ENCODE measurements at regions not wholly inside any gene's neighbourhood (a gene's known extent, or its start where the extent isn't known, plus 50 kb on each side); places are given as distances from the start of the nearest gene placed in this dataset.
"Not testable (repeated sequence)": the region's sequence is repeated elsewhere in the genome, so short reads cannot be mapped to it uniquely, and the experiment has no call there.

GRCh38 chr14:37888234-37888633, 292.8 kb downstream of the TTC6 start:
- Histone ChIP-seq H3K36me3 (ENCODE audit: control insufficient read depth, low read depth, low read length) (no peaks in the 10 kb centered on the region), H3K4me3 (ENCODE audit: low read length) (no peak overlapping the region), H3K27ac (ENCODE audit: low read length) (no peak overlapping the region), H3K27me3 (ENCODE audit: control insufficient read depth, insufficient read depth, low read length) (no peaks in the 10 kb centered on the region), H3K9ac (ENCODE audit: low read length) (no peak overlapping the region), H3K9me3 (ENCODE audit: control insufficient read depth, low read depth, low read length) (no peaks in the 10 kb centered on the region), H3K4me1 (ENCODE audit: control insufficient read depth, low read depth, low read length) (no peaks in the 10 kb centered on the region)

DNA sequence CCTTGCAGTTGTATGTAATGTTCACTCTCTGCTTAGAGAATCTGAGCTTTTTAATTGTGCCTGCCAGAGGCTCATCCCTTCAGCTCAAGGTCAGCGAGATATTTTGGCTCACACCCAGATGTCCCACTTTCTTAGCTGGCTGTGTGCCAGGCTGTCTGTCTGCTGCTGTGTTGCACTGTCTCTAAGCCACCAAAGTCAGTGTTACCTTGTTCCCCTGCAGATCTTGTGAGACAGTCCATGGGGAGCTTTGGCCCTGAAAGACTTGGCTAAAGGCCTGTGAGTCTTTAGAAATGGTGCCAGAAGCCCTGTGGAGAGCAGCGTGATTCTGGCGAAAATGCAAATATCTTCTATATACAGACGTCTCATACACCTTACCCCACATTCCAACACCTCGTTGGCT, 293.7 kb downstream of the TTC6 start:
- no peaks in the 10 kb centered on the region for H3K27me3 ChIP-seq (ENCODE audit: control insufficient read depth, insufficient read depth, low read length)
- no peaks in the 10 kb centered on the region for H3K36me3 ChIP-seq (ENCODE audit: control insufficient read depth, low read depth, low read length)
- H3K27ac ChIP-seq (ENCODE audit: low read length): no peak overlapping the region
- no peak overlapping the region for H3K4me3 ChIP-seq (ENCODE audit: low read length)
- no peaks in the 10 kb centered on the region for H3K4me1 ChIP-seq (ENCODE audit: control insufficient read depth, low read depth, low read length)
- no peaks in the 10 kb centered on the region for H3K9me3 ChIP-seq (ENCODE audit: control insufficient read depth, low read depth, low read length)
- no peak overlapping the region for H3K9ac ChIP-seq (ENCODE audit: low read length)

GRCh38 chr14:37890095-37890494, 294.7 kb downstream of the TTC6 start:
- Histone ChIP-seq H3K27me3 (ENCODE audit: control insufficient read depth, insufficient read depth, low read length) (no peaks in the 10 kb centered on the region), H3K9ac (ENCODE audit: low read length) (no peak overlapping the region), H3K4me3 (ENCODE audit: low read length) (no peak overlapping the region), H3K4me1 (ENCODE audit: control insufficient read depth, low read depth, low read length) (peaks cover 4% of the 10 kb centered on the region), H3K9me3 (ENCODE audit: control insufficient read depth, low read depth, low read length) (no peaks in the 10 kb centered on the region), H3K27ac (ENCODE audit: low read length) (no peak overlapping the region), H3K36me3 (ENCODE audit: control insufficient read depth, low read depth, low read length) (no peaks in the 10 kb centered on the region)

DNA sequence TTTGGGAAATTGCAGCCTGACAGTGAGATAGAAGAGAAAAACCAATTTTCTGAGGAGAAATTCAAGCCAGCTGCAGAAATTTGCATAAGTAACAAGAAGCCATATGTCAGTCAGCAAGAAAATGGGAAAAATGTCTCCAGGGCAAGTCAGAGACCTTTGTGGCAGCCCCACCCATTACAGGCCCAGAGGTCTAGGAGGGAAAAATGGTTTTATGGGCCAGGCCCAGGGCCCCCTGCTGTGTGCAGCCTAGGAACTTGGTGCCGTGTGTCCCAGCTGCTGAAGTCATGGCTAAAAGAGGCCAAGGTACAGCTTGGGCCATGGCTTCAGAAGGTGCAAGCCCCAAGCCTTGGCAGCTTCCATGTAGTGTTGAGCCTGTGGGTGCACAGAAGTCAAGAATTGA, 296.1 kb downstream of the TTC6 start:
- H3K9me3 ChIP-seq (ENCODE audit: control insufficient read depth, low read depth, low read length); H3K36me3 ChIP-seq (ENCODE audit: control insufficient read depth, low read depth, low read length); H3K27ac ChIP-seq (ENCODE audit: low read length); H3K4me1 ChIP-seq (ENCODE audit: control insufficient read depth, low read depth, low read length); H3K4me3 ChIP-seq (ENCODE audit: low read length); H3K9ac ChIP-seq (ENCODE audit: low read length); H3K27me3 ChIP-seq (ENCODE audit: control insufficient read depth, insufficient read depth, low read length): not testable (repeated sequence)

DNA sequence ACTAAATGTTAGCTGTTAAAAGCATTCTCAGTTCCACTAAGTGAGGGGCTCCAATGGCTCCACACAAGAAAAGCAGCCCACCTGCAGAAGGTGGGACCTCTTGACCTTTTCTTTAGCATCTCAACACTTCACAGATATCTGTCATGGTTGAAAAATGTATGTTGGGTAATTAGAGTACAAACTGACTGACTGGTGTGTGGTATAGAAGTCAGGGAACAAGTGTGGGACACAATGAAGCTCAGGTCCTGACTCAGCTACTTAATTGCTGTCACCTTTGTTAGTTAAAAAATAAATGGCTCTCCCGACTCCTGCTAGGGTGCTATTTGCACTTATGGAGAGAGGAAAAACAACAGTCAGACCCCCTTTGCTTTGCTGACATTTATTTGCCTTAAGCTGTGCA, 299.0 kb downstream of the TTC6 start:
- Histone ChIP-seq H3K9me3 (ENCODE audit: control insufficient read depth, low read depth, low read length) (no peaks in the 10 kb centered on the region), H3K27me3 (ENCODE audit: control insufficient read depth, insufficient read depth, low read length) (no peaks in the 10 kb centered on the region), H3K9ac (ENCODE audit: low read length) (no peak overlapping the region), H3K4me1 (ENCODE audit: control insufficient read depth, low read depth, low read length) (peaks cover 4% of the 10 kb centered on the region), H3K36me3 (ENCODE audit: control insufficient read depth, low read depth, low read length) (no peaks in the 10 kb centered on the region), H3K4me3 (ENCODE audit: low read length) (no peak overlapping the region), H3K27ac (ENCODE audit: low read length) (no peak overlapping the region)

- no peak overlapping the region for H3K9ac ChIP-seq (ENCODE audit: low read length)
- H3K9me3 ChIP-seq (ENCODE audit: control insufficient read depth, low read depth, low read length): no peaks in the 10 kb centered on the region
- H3K4me1 ChIP-seq (ENCODE audit: control insufficient read depth, low read depth, low read length): peaks cover 4% of the 10 kb centered on the region
- H3K27ac ChIP-seq (ENCODE audit: low read length): no peak overlapping the region
- no peaks in the 10 kb centered on the region for H3K36me3 ChIP-seq (ENCODE audit: control insufficient read depth, low read depth, low read length)
- peaks cover 12% of the 10 kb centered on the region for H3K27me3 ChIP-seq (ENCODE audit: control insufficient read depth, insufficient read depth, low read length)
- H3K4me3 ChIP-seq (ENCODE audit: low read length): no peak overlapping the region
Observed at GRCh38 chr14:37899365-37899764, 303.9 kb downstream of the TTC6 start.

DNA sequence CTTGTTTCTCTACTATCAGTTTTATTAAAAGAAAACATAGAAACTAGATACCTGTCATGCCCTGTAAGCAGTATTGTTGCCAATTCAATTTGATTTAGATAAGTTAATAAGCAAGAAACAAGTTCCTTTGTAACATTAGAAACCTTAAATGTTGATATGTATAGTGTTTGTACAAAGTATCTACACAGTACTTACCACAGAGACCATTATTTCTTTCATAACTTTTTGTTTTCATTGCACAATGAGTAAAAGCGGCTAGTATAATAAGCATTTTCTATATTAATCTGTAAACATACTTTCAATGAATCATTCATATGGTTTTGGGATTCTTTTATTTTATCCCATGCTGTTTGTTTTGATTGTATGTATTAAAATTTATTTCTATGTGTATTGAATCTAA, 305.1 kb downstream of the TTC6 start:
- peaks cover 12% of the 10 kb centered on the region for H3K27me3 ChIP-seq (ENCODE audit: control insufficient read depth, insufficient read depth, low read length)
- no peak overlapping the region for H3K9ac ChIP-seq (ENCODE audit: low read length)
- no peak overlapping the region for H3K4me3 ChIP-seq (ENCODE audit: low read length)
- H3K27ac ChIP-seq (ENCODE audit: low read length): no peak overlapping the region
- no peaks in the 10 kb centered on the region for H3K36me3 ChIP-seq (ENCODE audit: control insufficient read depth, low read depth, low read length)
- no peaks in the 10 kb centered on the region for H3K9me3 ChIP-seq (ENCODE audit: control insufficient read depth, low read depth, low read length)
- H3K4me1 ChIP-seq (ENCODE audit: control insufficient read depth, low read depth, low read length): no peaks in the 10 kb centered on the region

- no peak overlapping the region for H3K4me3 ChIP-seq (ENCODE audit: low read length)
- H3K27ac ChIP-seq (ENCODE audit: low read length): no peak overlapping the region
- no peaks in the 10 kb centered on the region for H3K36me3 ChIP-seq (ENCODE audit: control insufficient read depth, low read depth, low read length)
- H3K9me3 ChIP-seq (ENCODE audit: control insufficient read depth, low read depth, low read length): no peaks in the 10 kb centered on the region
- peaks cover 12% of the 10 kb centered on the region for H3K27me3 ChIP-seq (ENCODE audit: control insufficient read depth, insufficient read depth, low read length)
- no peaks in the 10 kb centered on the region for H3K4me1 ChIP-seq (ENCODE audit: control insufficient read depth, low read depth, low read length)
- no peak overlapping the region for H3K9ac ChIP-seq (ENCODE audit: low read length)
Observed at GRCh38 chr14:37901978-37902377, 305.7 kb upstream of the SSTR1 start.

DNA sequence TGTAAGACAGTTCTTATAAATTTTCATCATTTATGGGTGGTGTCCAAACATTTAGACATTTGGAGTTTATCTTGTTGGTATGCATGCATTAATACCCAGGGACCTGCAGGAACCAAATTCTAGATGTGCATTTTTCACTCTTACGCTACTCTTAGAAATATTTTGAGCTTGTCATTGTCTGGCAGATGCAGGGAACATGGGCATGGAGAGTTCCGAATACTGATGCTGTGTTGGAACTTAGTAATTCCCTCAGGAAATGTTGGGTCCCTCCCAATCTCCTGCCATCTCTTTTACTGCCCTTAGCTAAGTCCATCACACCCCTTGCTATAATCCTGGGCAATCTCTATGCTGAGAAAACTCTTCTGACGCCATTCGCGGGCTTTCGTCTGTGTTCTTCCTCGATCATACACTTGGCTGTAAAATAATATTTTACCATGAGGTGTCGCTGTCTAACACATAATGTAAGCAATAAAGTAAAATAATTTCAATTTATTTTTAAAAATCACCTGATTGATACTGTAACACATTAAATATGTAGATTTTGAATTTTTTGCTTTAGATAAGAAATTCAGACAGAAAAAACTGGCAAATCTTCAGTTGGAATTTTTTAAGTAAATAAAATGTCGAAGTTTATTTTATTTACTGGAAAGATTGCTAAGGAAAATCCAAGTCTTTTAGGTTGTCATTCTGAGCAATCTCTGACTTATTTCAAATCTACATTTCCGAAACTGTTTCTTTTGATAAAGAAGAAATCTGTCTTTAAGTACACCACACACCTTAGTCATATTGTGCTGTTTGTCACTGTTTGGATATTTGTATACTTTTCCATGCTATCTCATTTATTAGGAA, 304.1 kb upstream of the SSTR1 start:
- no peak overlapping the region for H3K4me3 ChIP-seq (ENCODE audit: low read length)

GRCh38 chr14:37924622-37925021, 283.1 kb upstream of the SSTR1 start:
- Histone ChIP-seq H3K27me3 (ENCODE audit: control insufficient read depth, insufficient read depth, low read length) (no peaks in the 10 kb centered on the region), H3K36me3 (ENCODE audit: control insufficient read depth, low read depth, low read length) (no peaks in the 10 kb centered on the region), H3K4me3 (ENCODE audit: low read length) (no peak overlapping the region), H3K4me1 (ENCODE audit: control insufficient read depth, low read depth, low read length) (no peaks in the 10 kb centered on the region), H3K9ac (ENCODE audit: low read length) (no peak overlapping the region), H3K27ac (ENCODE audit: low read length) (no peak overlapping the region), H3K9me3 (ENCODE audit: control insufficient read depth, low read depth, low read length) (no peaks in the 10 kb centered on the region)

More for the DNA sequence above, 304.1 kb upstream of the SSTR1 start:
- no peak overlapping the region for H3K9ac ChIP-seq (ENCODE audit: low read length)
- H3K27ac ChIP-seq (ENCODE audit: low read length): no peak overlapping the region
- peaks cover 12% of the 10 kb centered on the region for H3K27me3 ChIP-seq (ENCODE audit: control insufficient read depth, insufficient read depth, low read length)
- H3K4me1 ChIP-seq (ENCODE audit: control insufficient read depth, low read depth, low read length): no peaks in the 10 kb centered on the region
- no peaks in the 10 kb centered on the region for H3K9me3 ChIP-seq (ENCODE audit: control insufficient read depth, low read depth, low read length)
- H3K36me3 ChIP-seq (ENCODE audit: control insufficient read depth, low read depth, low read length): no peaks in the 10 kb centered on the region

DNA sequence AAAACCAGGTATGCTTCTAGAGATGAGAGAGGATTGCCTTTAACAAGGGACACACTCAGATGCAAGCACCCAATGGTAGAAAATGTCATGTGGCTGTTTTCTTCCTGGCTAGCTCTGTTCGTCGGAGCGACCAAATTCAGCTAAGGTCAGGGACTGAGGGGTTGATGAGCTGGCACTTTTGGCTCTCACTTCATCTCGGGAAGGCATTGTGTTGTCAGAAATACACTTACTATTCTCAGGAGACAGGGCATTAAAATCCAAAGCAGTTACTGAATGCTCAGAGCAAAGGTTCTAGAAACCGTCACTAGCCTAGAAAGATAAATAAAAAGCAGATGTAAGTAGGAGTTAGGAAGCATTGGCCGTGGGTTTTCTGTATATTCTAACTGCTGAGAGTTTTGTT, 275.7 kb upstream of the SSTR1 start:
- H3K4me3 ChIP-seq (ENCODE audit: low read length): no peak overlapping the region
- no peak overlapping the region for H3K27ac ChIP-seq (ENCODE audit: low read length)
- no peak overlapping the region for H3K9ac ChIP-seq (ENCODE audit: low read length)
- no peaks in the 10 kb centered on the region for H3K27me3 ChIP-seq (ENCODE audit: control insufficient read depth, insufficient read depth, low read length)
- H3K9me3 ChIP-seq (ENCODE audit: control insufficient read depth, low read depth, low read length): no peaks in the 10 kb centered on the region
- no peaks in the 10 kb centered on the region for H3K36me3 ChIP-seq (ENCODE audit: control insufficient read depth, low read depth, low read length)
- no peaks in the 10 kb centered on the region for H3K4me1 ChIP-seq (ENCODE audit: control insufficient read depth, low read depth, low read length)

GRCh38 chr14:37932481-37932880, 275.2 kb upstream of the SSTR1 start:
- Histone ChIP-seq H3K27me3 (ENCODE audit: control insufficient read depth, insufficient read depth, low read length) (no peaks in the 10 kb centered on the region), H3K4me3 (ENCODE audit: low read length) (no peak overlapping the region), H3K9me3 (ENCODE audit: control insufficient read depth, low read depth, low read length) (no peaks in the 10 kb centered on the region), H3K27ac (ENCODE audit: low read length) (no peak overlapping the region), H3K36me3 (ENCODE audit: control insufficient read depth, low read depth, low read length) (no peaks in the 10 kb centered on the region), H3K9ac (ENCODE audit: low read length) (no peak overlapping the region), H3K4me1 (ENCODE audit: control insufficient read depth, low read depth, low read length) (no peaks in the 10 kb centered on the region)
